Trophoblast cell (in vitro differentiated cells and primary cell): ENCODE measurements at regions not wholly inside any gene's neighbourhood (a gene's known extent, or its start where the extent isn't known, plus 50 kb on each side); places are given as distances from the start of the nearest gene placed in this dataset.

ENCODE experiments used
- DNase-seq, 2 donors: peaks; one replicate each; pipeline ENCODE4 v3.0.0-alpha.2; 2016
- H2AFZ ChIP-seq: 2 replicates; pipeline ENCODE4 v1.6.1; 2013; ENCODE audit warnings: low read length, moderate library complexity, mild to moderate bottlenecking; ENCODE audit not compliant: insufficient read depth, poor library complexity
- H2AK5ac ChIP-seq: 2 replicates; pipeline ENCODE4 v1.6.1; 2013; ENCODE audit warnings: mild to moderate bottlenecking, low read length
- H2BK120ac ChIP-seq: 2 replicates; pipeline ENCODE4 v1.6.1; 2013; ENCODE audit warnings: low read length, mild to moderate bottlenecking, moderate library complexity; ENCODE audit not compliant: insufficient read depth, poor library complexity
- H2BK12ac ChIP-seq: 2 replicates; pipeline ENCODE4 v1.6.1; 2013; ENCODE audit warnings: mild to moderate bottlenecking, low read length, moderate library complexity
- H2BK5ac ChIP-seq: 2 replicates; pipeline ENCODE4 v1.6.1; 2013; ENCODE audit warnings: low read length, low read depth, moderate library complexity, mild to moderate bottlenecking; ENCODE audit not compliant: poor library complexity
- H3K14ac ChIP-seq: 2 replicates; pipeline ENCODE4 v1.6.1; 2013; ENCODE audit warnings: mild to moderate bottlenecking, low read length
- H3K18ac ChIP-seq: 2 replicates; pipeline ENCODE4 v1.6.1; 2013; ENCODE audit warnings: mild to moderate bottlenecking, low read length
- H3K23ac ChIP-seq: 2 replicates; pipeline ENCODE4 v1.6.1; 2013; ENCODE audit warnings: low read length
- H3K27ac ChIP-seq: 2 replicates; pipeline ENCODE4 v1.5.1; 2013; ENCODE audit warnings: low read depth, mild to moderate bottlenecking, inconsistent platforms, low read length, moderate library complexity
- H3K27me3 ChIP-seq: 2 replicates; pipeline ENCODE4 v1.6.1; 2013; ENCODE audit warnings: inconsistent platforms, mild to moderate bottlenecking, low read length, moderate library complexity; ENCODE audit not compliant: insufficient read depth
- H3K36me3 ChIP-seq, 2 experiments: 1 replicate in 1 of 2; 2 replicates in 1 of 2; pipeline ENCODE4 v1.6.1; 2013; ENCODE audit warnings: low read length in 2 of 2, mild to moderate bottlenecking in 2 of 2, moderate library complexity in 1 of 2; ENCODE audit not compliant: insufficient read depth in 2 of 2, control insufficient read depth in 1 of 2
- H3K4ac ChIP-seq: 2 replicates; pipeline ENCODE4 v1.6.1; 2013; ENCODE audit warnings: low read depth, mild to moderate bottlenecking, low read length, moderate library complexity
- H3K4me1 ChIP-seq, 2 experiments: 1 replicate in 1 of 2; 2 replicates in 1 of 2; pipeline ENCODE4 v1.6.1; 2013; ENCODE audit warnings: low read length in 2 of 2, mild to moderate bottlenecking in 2 of 2, moderate library complexity in 1 of 2; ENCODE audit not compliant: insufficient read depth in 2 of 2, control insufficient read depth in 1 of 2
- H3K4me2 ChIP-seq: 2 replicates; pipeline ENCODE4 v1.6.1; 2013; ENCODE audit warnings: inconsistent platforms, mild to moderate bottlenecking, low read length, moderate library complexity
- H3K4me3 ChIP-seq: 2 replicates; pipeline ENCODE4 v1.5.1; 2013; ENCODE audit warnings: mild to moderate bottlenecking, low read depth, low read length, inconsistent platforms
- H3K79me1 ChIP-seq: one replicate; pipeline ENCODE4 v1.6.1; 2013; ENCODE audit warnings: low read length
- H3K79me2 ChIP-seq: 2 replicates; pipeline ENCODE4 v1.6.1; 2013; ENCODE audit warnings: low read length, mild to moderate bottlenecking; ENCODE audit not compliant: control insufficient read depth, insufficient read depth, poor library complexity
- H3K9ac ChIP-seq: 2 replicates; pipeline ENCODE4 v1.6.1; 2013; ENCODE audit warnings: mild to moderate bottlenecking, low read length
- H3K9me3 ChIP-seq: 2 replicates; pipeline ENCODE4 v1.6.1; 2013; ENCODE audit warnings: low read depth, mild to moderate bottlenecking, control low read depth, inconsistent platforms, low read length; ENCODE audit not compliant: insufficient read depth
- H4K12ac ChIP-seq: 2 replicates; pipeline ENCODE4 v1.6.1; 2013; ENCODE audit warnings: low read depth, mild to moderate bottlenecking, low read length, moderate library complexity
- H4K8ac ChIP-seq: 2 replicates; pipeline ENCODE4 v1.6.1; 2013; ENCODE audit warnings: low read depth, mild to moderate bottlenecking, low read length, moderate library complexity
- H4K91ac ChIP-seq: one replicate; pipeline ENCODE4 v1.6.1; 2013; ENCODE audit warnings: low read depth, mild to moderate bottlenecking, low read length, moderate library complexity
- WGBS: extraction: QIAGEN DNeasy Blood & Tissue Kit; methylation state at CpG from one replicate; pipeline ENCODE4 v1.1.7; 2013; ENCODE audit warnings: missing lambda C conversion rate; ENCODE audit not compliant: insufficient read length, insufficient coverage; ENCODE audit errors: extremely low coverage; 5-methylcytosine and 5-hydroxymethylcytosine counted together

DNA sequence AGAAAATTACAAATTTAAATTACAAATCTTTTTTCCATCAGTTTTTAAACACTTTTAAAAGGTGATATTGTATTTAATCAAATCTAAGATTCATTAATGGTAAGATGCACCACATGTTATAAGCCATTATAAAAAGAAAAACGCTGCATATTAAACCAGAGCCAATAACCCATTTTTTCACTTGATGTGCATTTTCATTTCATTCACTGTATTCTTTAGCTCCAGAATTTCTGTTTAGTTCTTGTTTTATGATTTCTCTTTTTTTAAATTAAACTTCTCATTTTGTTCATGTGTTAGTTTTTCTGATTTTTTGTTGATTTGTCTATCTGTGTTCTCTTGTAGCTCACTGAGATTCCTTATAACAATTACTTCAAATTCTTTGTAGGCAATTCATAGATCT, 62.4 kb upstream of the MBOAT2 start:
- no peak overlapping the region for H2BK5ac ChIP-seq
- H4K8ac ChIP-seq = no peak overlapping the region
- H2BK12ac ChIP-seq = no peak overlapping the region
- H3K4me2 ChIP-seq = no peak overlapping the region
- peaks cover 2% of the 10 kb centered on the region for H3K9me3 ChIP-seq
- H3K36me3 ChIP-seq = no peaks in the 10 kb centered on the region
- no peak for DNase-seq
- H3K14ac ChIP-seq = no peak overlapping the region
- H4K12ac ChIP-seq = no peak overlapping the region
- peaks cover 6% of the 10 kb centered on the region for H3K79me1 ChIP-seq
- WGBS = no CpG with 5 or more reads among the region's 1 CpG
- no peak overlapping the region for H3K18ac ChIP-seq
- no peak overlapping the region for H3K27ac ChIP-seq
- H3K23ac ChIP-seq = no peak overlapping the region
- no peaks in the 10 kb centered on the region for H3K27me3 ChIP-seq
- H3K79me2 ChIP-seq = peaks cover 1% of the 10 kb centered on the region
- H2AK5ac ChIP-seq = no peak overlapping the region
- no peak overlapping the region for H2AFZ ChIP-seq
- no peak overlapping the region for H2BK120ac ChIP-seq
- H3K9ac ChIP-seq = no peak overlapping the region
- H3K4me3 ChIP-seq = no peak overlapping the region
- H4K91ac ChIP-seq = no peak overlapping the region
- H3K4me1 ChIP-seq = peaks cover 4% of the 10 kb centered on the region in 2 experiments
- no peak overlapping the region for H3K4ac ChIP-seq

DNA sequence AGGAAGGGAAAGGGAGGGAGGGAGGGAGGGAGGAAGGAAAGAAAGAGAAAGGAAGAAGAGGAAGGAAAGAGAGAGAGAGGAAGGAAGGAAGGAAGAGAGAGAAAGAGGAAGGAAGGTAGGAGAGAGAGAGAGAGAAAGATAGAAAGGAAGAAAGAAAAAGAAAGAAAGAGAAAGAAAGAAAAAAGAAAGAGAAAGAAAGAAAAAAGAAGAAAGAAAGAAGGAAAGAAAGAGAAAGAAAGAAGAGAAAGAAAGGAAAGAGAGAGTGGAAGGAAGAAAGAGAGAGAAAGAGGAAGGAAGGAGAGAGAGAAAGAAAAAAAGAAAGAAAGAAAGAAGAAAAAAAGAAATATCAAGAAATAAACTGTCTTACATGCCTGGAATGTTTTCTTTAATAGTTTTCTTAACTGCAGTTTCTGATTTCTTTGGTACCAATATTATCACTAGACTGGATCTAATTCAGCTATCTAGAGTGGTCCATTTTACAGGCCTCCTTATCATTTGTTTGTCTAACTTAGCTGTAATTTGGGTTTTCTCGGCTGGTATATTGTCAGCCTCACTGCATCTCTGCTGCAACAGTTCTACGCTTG, 59.6 kb upstream of the MBOAT2 start:
- Histone ChIP-seq H4K8ac (no peak overlapping the region), H4K12ac (no peak overlapping the region), H4K91ac (no peak overlapping the region), H3K79me1 (peaks cover 12% of the 10 kb centered on the region), H2AK5ac (no peak overlapping the region), H3K79me2 (peaks cover 3% of the 10 kb centered on the region), H3K27me3 (no peaks in the 10 kb centered on the region), H3K4me2 (no peak overlapping the region), H3K4me3 (no peak overlapping the region), H3K9me3 (peaks cover 2% of the 10 kb centered on the region), H2BK120ac (no peak overlapping the region), H3K14ac (no peak overlapping the region), H2AFZ (no peak overlapping the region), H3K23ac (no peak overlapping the region), H3K9ac (no peak overlapping the region), H3K27ac (no peak overlapping the region), H2BK5ac (no peak overlapping the region), H3K4me1 (peaks cover 3 to 4% of the 10 kb centered on the region in 2 experiments), H2BK12ac (no peak overlapping the region), H3K4ac (no peak overlapping the region), H3K36me3 (no peaks in the 10 kb centered on the region), H3K18ac (no peak overlapping the region)
- DNase-seq = no peak
- no CpG with 5 or more reads among the region's 2 CpGs for WGBS

DNA sequence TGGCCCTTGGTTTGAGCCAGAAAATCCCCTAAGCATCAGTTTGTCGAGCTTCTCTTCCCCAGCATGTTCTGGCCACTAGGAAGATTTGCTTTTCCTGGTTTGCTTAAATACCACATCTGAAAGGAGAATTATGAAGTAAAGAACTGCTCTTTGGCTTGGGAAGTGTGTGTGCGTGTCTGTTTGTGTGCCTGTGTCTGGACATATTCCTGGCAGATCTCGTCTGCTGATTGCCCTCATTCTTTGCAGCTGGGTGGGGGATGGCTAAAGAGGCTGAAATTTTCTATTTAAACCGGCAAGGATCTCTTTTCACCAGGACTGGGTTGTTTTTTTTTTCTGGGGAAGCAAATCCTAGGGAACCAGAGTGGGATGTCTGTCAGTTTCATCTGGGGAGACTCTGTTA, 57.3 kb upstream of the MBOAT2 start:
- Histone ChIP-seq H3K4me2 (no peak overlapping the region), H4K91ac (peak overlapping the region; percentile 73), H2AK5ac (no peak overlapping the region), H4K12ac (no peak overlapping the region), H2BK12ac (peak overlapping the region; percentile 92), H3K27me3 (no peaks in the 10 kb centered on the region), H3K14ac (peak overlapping the region; percentile 51), H3K18ac (no peak overlapping the region), H3K23ac (no peak overlapping the region), H3K79me2 (peaks cover 3% of the 10 kb centered on the region), H3K4me3 (no peak overlapping the region), H3K9ac (no peak overlapping the region), H3K4ac (no peak overlapping the region), H3K36me3 (no peaks in the 10 kb centered on the region), H4K8ac (peak overlapping the region; percentile 7), H3K9me3 (no peaks in the 10 kb centered on the region), H3K79me1 (peaks cover 12% of the 10 kb centered on the region), H3K27ac (peak overlapping the region; percentile 85), H3K4me1 (peaks cover 3 to 4% of the 10 kb centered on the region in 2 experiments), H2AFZ (no peak overlapping the region), H2BK5ac (peak overlapping the region; percentile 68), H2BK120ac (peak overlapping the region; percentile 91)
- WGBS = no CpG with 5 or more reads among the region's 4 CpGs
- DNase-seq = peak; percentile 11 to 54

DNA sequence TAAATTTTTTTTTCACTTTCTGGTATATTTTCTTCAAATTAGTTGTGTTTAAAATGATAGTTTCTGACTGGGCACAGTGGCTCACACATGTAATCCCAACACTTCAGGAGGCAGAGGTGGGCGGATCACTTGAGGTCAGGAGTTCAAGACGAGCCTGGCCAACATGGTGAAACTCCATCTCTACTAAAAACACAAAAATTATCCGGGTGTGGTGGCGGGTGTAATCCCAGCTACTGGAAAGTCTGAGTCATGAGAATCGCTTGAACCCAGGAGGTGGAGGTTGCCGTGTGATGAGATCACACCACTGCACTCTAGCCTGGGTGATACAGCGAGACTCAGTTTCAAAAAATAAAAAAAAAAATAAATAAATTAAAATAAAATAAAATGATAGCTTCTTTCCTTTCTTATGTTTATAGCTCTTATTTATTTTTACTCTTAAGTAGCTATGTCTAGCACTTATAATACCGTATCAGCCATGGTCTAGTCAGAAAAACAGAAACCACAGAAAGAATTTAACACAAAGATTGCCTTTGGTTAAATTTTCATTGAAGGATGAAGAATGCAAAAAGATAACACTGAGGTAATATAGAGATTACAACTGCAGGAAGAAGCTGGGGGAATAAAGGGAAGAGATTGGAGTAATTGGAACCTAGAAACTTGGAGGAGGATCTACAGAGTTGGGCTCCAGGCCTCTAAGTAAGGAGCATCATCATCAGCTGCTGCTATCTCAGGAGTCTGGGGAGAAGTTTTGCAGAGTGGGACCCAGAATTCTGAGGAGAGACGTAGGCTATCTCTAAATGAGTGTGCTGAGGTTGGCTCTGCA, 54.7 kb upstream of the MBOAT2 start:
- no peaks in the 10 kb centered on the region for H3K36me3 ChIP-seq
- no peak overlapping the region for H2BK5ac ChIP-seq
- no CpG with 5 or more reads among the region's 9 CpGs for WGBS

More for the DNA sequence above, 54.7 kb upstream of the MBOAT2 start:
- Histone ChIP-seq H3K4me2 (no peak overlapping the region), H3K9ac (no peak overlapping the region), H3K4ac (no peak overlapping the region), H3K4me1 (peaks cover 3 to 4% of the 10 kb centered on the region in 2 experiments), H2BK120ac (no peak overlapping the region), H2AFZ (no peak overlapping the region), H2BK12ac (no peak overlapping the region), H3K23ac (no peak overlapping the region), H3K79me2 (peaks cover 3% of the 10 kb centered on the region), H4K12ac (no peak overlapping the region), H3K27me3 (no peaks in the 10 kb centered on the region), H3K18ac (no peak overlapping the region), H2AK5ac (no peak overlapping the region), H4K8ac (no peak overlapping the region), H4K91ac (no peak overlapping the region), H3K27ac (no peak overlapping the region), H3K9me3 (no peaks in the 10 kb centered on the region), H3K79me1 (peaks cover 12% of the 10 kb centered on the region), H3K4me3 (no peak overlapping the region), H3K14ac (no peak overlapping the region)
- DNase-seq = peak; percentile 26 to 64
